HG03097 (cell line): ENCODE measurements at regions not wholly inside any gene's neighbourhood (a gene's known extent, or its start where the extent isn't known, plus 50 kb on each side); places are given as distances from the start of the nearest gene placed in this dataset.

Experiments used
- ATAC-seq: cut with Tn5 transposase; IDR thresholded peaks from one replicate; pipeline ENCODE4 v1.9.1; 2021; ENCODE audit not compliant: unreplicated experiment, low FRiP score

- no peak for ATAC-seq
Measured at GRCh38 chr16:89027281-89027680, 50.3 kb upstream of the CBFA2T3 start.

- peak; percentile 83 for ATAC-seq
Measured at GRCh38 chr16:89031715-89032659, 55.0 kb upstream of the CBFA2T3 start.

- ATAC-seq, result no peak
Measured at GRCh38 chr16:89033304-89033703, 56.3 kb upstream of the CBFA2T3 start.

- ATAC-seq, result no peak
Measured at GRCh38 chr16:89033796-89034572, 57.0 kb upstream of the CBFA2T3 start.

GRCh38 chr16:89034573-89034961, 57.6 kb upstream of the CBFA2T3 start:
- ATAC-seq, result no peak

GRCh38 chr16:89034971-89035668, 58.1 kb upstream of the CBFA2T3 start:
- ATAC-seq, result no peak

- no peak for ATAC-seq
Measured at GRCh38 chr16:89035669-89036570, 57.7 kb upstream of the ACSF3 start.

GRCh38 chr16:89036776-89037175, 56.9 kb upstream of the ACSF3 start:
- no peak for ATAC-seq

- no peak for ATAC-seq
Measured at GRCh38 chr16:89037261-89038152, 56.1 kb upstream of the ACSF3 start.

- ATAC-seq, result no peak
Measured at GRCh38 chr16:89038221-89038721, 55.4 kb upstream of the ACSF3 start.

- no peak for ATAC-seq
Measured at GRCh38 chr16:89038811-89039735, 54.6 kb upstream of the ACSF3 start.

GRCh38 chr16:89039756-89040155, 53.9 kb upstream of the ACSF3 start:
- ATAC-seq, result no peak

- ATAC-seq, result no peak
Measured at GRCh38 chr16:89040391-89040790, 53.3 kb upstream of the ACSF3 start.

- ATAC-seq, result no peak
Measured at GRCh38 chr16:89040861-89041570, 52.6 kb upstream of the ACSF3 start.

- ATAC-seq, result no peak
Measured at GRCh38 chr16:89041571-89042481, 51.8 kb upstream of the ACSF3 start.
